OCI-LY7 (cell line): ENCODE measurements at regions not wholly inside any gene's neighbourhood (a gene's known extent, or its start where the extent isn't known, plus 50 kb on each side); places are given as distances from the start of the nearest gene placed in this dataset.

Source experiments
- BruUV-seq: library from RNA; stranded (reverse); fragments of 400-500 nt; replicated peaks from 2 replicates; lab custom pipeline; 2021; lab: Mats Ljungman, UMichigan
- CTCF ChIA-PET: fragments of 300-600 bp; sonication (Branson Sonifier 250); formaldehyde crosslinking; loops from one replicate; lab custom pipeline; 2022; ENCODE audit warnings: antibody characterized with exemption; ENCODE audit not compliant: unreplicated experiment; lab: Charles Lee
- POLR2A ChIA-PET: fragments of 300-600 bp; sonication (Branson Sonifier 250); formaldehyde crosslinking; loops from one replicate; lab custom pipeline; 2022; ENCODE audit warnings: antibody characterized with exemption; lab: Charles Lee
- DNase-seq: peaks from one replicate; pipeline ENCODE4 v3.0.0-alpha.2; 2015; ENCODE audit warnings: low spot score
- H2AFZ ChIP-seq: fragments of 200-600 bp; sonication (generic), shearing (Covaris generic); 2 replicates; pipeline ENCODE4 v1.6.1; 2014; ENCODE audit warnings: mild to moderate bottlenecking, antibody characterized with exemption, low read length, moderate library complexity
- H3K27ac ChIP-seq: fragments of 200-600 bp; sonication (generic); 2 replicates; pipeline ENCODE4 v1.5.1; 2014; ENCODE audit warnings: mixed run types, low read depth, mild to moderate bottlenecking, moderate library complexity, low read length, inconsistent platforms; ENCODE audit not compliant: poor library complexity, severe bottlenecking
- H3K36me3 ChIP-seq: fragments of 200-600 bp; sonication (generic); 2 replicates; pipeline ENCODE4 v1.6.1; 2014; ENCODE audit warnings: mild to moderate bottlenecking, antibody characterized with exemption, low read length, moderate library complexity, mixed read lengths; ENCODE audit not compliant: insufficient read depth
- H3K4me1 ChIP-seq: fragments of 200-600 bp; sonication (generic); 2 replicates; pipeline ENCODE4 v1.5.1; 2014; ENCODE audit warnings: mild to moderate bottlenecking, low read length; ENCODE audit not compliant: insufficient read depth, poor library complexity, severe bottlenecking
- H3K4me2 ChIP-seq: fragments of 200-600 bp; sonication (generic); 2 replicates; pipeline ENCODE4 v1.6.1; 2014; ENCODE audit warnings: mild to moderate bottlenecking, low read length
- H3K4me3 ChIP-seq: fragments of 200-600 bp; sonication (generic); 2 replicates; pipeline ENCODE4 v1.5.1; 2014; ENCODE audit warnings: mild to moderate bottlenecking, low read depth, low read length; ENCODE audit not compliant: poor library complexity, severe bottlenecking
- H3K79me2 ChIP-seq: fragments of 200-600 bp; sonication (generic); 2 replicates; pipeline ENCODE4 v1.6.1; 2016; ENCODE audit warnings: low read depth, mild to moderate bottlenecking, low read length, moderate library complexity, mixed read lengths; ENCODE audit not compliant: insufficient read depth
- H3K9me2 ChIP-seq: fragments of 200-600 bp; sonication (generic); 2 replicates; pipeline ENCODE4 v1.6.1; 2016; ENCODE audit warnings: mild to moderate bottlenecking, low read length, mixed read lengths; ENCODE audit not compliant: insufficient read depth
- H3K9me3 ChIP-seq: fragments of 200-600 bp; sonication (generic); 2 replicates; pipeline ENCODE4 v1.6.1; 2014; ENCODE audit warnings: mild to moderate bottlenecking, mixed run types, low read length, mixed read lengths
- H4K20me1 ChIP-seq: fragments of 200-600 bp; sonication (generic); 2 replicates; pipeline ENCODE4 v1.6.1; 2014; ENCODE audit warnings: mild to moderate bottlenecking, antibody characterized with exemption, low read length, moderate library complexity, mixed read lengths; ENCODE audit not compliant: insufficient read depth
- CTCF ChIP-seq: fragments of 200-600 bp; sonication (generic); conservative IDR thresholded peaks from 2 replicates; pipeline ENCODE4 v1.5.1; 2014; ENCODE audit warnings: mild to moderate bottlenecking, antibody characterized with exemption, low read length, moderate library complexity, mixed read lengths
- EZH2phosphoT487 ChIP-seq: fragments of 200-600 bp; sonication (generic); IDR thresholded peaks from 2 replicates; pipeline ENCODE4 v1.6.1; 2018; ENCODE audit warnings: low read depth, borderline replicate concordance, mild to moderate bottlenecking, mixed run types, antibody characterized with exemption, low read length, moderate library complexity, mixed read lengths
- intact Hi-C: fragments of 100-400 bp; cut with micrococcal nuclease; formaldehyde crosslinking; loops from one replicate; pipeline ENCODE4 v1.10.0; 2022; ENCODE audit not compliant: unreplicated experiment

DNA sequence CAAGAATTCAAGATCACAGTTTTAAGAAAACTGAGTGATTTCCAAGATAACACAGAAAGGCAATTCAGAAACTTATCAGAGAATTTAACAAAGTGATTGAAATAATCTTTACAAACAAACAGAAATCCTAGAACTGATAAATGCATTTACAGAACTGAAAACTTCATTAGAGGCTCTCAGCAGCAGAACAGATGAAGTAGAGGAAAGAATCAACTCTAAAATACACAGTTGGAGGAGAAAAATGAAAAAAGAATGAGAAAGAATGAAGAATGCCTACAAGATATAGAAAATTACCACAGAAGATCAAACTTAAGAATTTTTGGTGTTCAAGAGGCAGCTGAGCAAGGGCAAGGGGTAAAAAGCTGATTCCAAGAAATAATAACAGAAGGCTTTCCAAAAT is 168.8 kb downstream of the POLR2M start:
- H3K9me2 ChIP-seq, result no peaks in the 10 kb centered on the region
- H3K4me3 ChIP-seq, result no peak overlapping the region
- DNase-seq, result no peak
- no peaks in the 10 kb centered on the region for H3K79me2 ChIP-seq
- no TSS peak for BruUV-seq
- no peaks in the 10 kb centered on the region for H3K36me3 ChIP-seq
- TF ChIP-seq CTCF (no peak), EZH2phosphoT487 (no peak)
- ChIA-PET POLR2A (no interaction called here), CTCF (no interaction called here)
- no peak overlapping the region for H2AFZ ChIP-seq
- H3K27ac ChIP-seq, result no peak overlapping the region
- H3K4me1 ChIP-seq, result no peaks in the 10 kb centered on the region
- intact Hi-C loops, result loop anchor here (10.0 kb wide), 1 partner anchor 199 kb away; no protein-coding TSS in a partner anchor
- H3K4me2 ChIP-seq, result no peak overlapping the region
- no peaks in the 10 kb centered on the region for H4K20me1 ChIP-seq
- H3K9me3 ChIP-seq, result no peaks in the 10 kb centered on the region

DNA sequence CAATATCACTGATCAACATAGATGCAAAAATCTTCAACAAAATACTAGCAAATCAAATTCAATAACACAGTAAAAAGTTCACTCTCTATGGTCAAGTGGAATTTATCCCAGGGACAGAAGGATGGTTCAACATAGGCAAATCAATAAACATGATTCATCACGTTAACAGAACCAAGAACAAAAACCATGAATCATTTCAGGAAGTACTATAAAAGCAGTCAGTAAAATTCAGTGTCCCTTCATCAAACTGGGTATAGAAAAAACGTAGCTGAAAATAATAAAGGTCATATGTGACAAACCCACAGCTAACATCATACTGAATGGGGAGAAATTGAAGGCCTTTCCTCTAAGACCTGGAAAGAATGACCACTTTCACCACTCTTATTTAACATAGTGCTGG is 172.1 kb downstream of the POLR2M start:
- CTCF ChIA-PET, result no interaction called here
- H4K20me1 ChIP-seq, result no peaks in the 10 kb centered on the region
- POLR2A ChIA-PET, result no interaction called here
- no peaks in the 10 kb centered on the region for H3K4me1 ChIP-seq
- DNase-seq, result no peak
- no peaks in the 10 kb centered on the region for H3K9me3 ChIP-seq
- TF ChIP-seq CTCF (no peak), EZH2phosphoT487 (no peak)
- intact Hi-C loops, result loop anchor here (10.0 kb wide), 1 partner anchor 196 kb away; no protein-coding TSS in a partner anchor
- H3K36me3 ChIP-seq, result no peaks in the 10 kb centered on the region
- no TSS peak for BruUV-seq
- H3K4me2 ChIP-seq, result no peak overlapping the region
- no peaks in the 10 kb centered on the region for H3K9me2 ChIP-seq
- no peak overlapping the region for H3K4me3 ChIP-seq
- no peak overlapping the region for H2AFZ ChIP-seq
- H3K27ac ChIP-seq, result no peak overlapping the region
- no peaks in the 10 kb centered on the region for H3K79me2 ChIP-seq

GRCh38 chr15:57881361-57881760 is 174.8 kb downstream of the POLR2M start:
- H3K9me3 ChIP-seq, result no peaks in the 10 kb centered on the region
- no peaks in the 10 kb centered on the region for H3K4me1 ChIP-seq
- ChIA-PET POLR2A (interaction anchor here (1.0 kb wide), 1 partner anchor 51 kb away, joined by 3 read pairs; no protein-coding TSS in a partner anchor), CTCF (no interaction called here)
- no TSS peak for BruUV-seq
- H3K79me2 ChIP-seq, result no peaks in the 10 kb centered on the region
- H3K27ac ChIP-seq, result no peak overlapping the region
- no peak overlapping the region for H3K4me2 ChIP-seq
- no peaks in the 10 kb centered on the region for H3K36me3 ChIP-seq
- DNase-seq, result no peak
- no peak overlapping the region for H3K4me3 ChIP-seq
- TF ChIP-seq CTCF, result no peak
- no peaks in the 10 kb centered on the region for H4K20me1 ChIP-seq
- H3K9me2 ChIP-seq, result no peaks in the 10 kb centered on the region
- H2AFZ ChIP-seq, result no peak overlapping the region
- intact Hi-C loops, result no loop called here
